ENCODE measurements at regions not wholly inside any gene's neighbourhood (a gene's known extent, or its start where the extent isn't known, plus 50 kb on each side); places are given as distances from the start of the nearest gene placed in this dataset.

DNA sequence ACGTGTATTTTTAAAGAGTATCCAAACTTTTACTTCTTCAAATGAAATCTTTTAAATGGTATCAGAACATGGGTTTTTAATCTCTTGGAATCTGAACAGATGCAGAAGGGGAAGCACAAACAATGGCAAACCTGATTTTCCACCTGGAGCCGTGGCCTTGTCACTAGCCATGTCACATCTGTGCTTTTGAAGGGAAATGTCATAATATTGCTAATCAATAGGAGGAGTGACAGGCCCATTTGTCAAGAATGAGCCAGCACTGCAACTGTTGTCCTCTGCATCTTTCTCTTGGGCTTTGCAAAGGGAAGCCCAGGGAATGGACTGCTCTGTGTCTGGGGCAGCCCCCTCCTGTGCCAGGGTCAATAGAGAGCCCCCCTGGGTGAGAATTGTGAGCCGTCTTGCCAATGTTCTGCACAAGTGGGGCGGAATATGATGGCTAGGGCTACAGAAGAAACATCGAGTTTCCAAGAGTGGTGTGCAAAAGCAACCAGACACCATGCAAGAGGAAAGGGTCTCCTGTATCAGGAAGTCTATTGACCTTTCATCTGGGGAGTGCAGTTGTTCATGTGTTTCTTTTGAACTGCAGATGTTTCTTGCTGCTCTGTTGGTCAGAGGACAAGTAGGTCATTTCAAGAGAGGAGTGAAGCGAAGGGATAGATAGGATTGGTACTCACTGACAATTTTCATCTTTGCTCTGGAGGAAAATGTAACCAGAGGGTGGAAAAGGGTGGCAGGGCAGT, 181.8 kb upstream of the NPVF start:
- TF ChIP-seq, protein P1, sequence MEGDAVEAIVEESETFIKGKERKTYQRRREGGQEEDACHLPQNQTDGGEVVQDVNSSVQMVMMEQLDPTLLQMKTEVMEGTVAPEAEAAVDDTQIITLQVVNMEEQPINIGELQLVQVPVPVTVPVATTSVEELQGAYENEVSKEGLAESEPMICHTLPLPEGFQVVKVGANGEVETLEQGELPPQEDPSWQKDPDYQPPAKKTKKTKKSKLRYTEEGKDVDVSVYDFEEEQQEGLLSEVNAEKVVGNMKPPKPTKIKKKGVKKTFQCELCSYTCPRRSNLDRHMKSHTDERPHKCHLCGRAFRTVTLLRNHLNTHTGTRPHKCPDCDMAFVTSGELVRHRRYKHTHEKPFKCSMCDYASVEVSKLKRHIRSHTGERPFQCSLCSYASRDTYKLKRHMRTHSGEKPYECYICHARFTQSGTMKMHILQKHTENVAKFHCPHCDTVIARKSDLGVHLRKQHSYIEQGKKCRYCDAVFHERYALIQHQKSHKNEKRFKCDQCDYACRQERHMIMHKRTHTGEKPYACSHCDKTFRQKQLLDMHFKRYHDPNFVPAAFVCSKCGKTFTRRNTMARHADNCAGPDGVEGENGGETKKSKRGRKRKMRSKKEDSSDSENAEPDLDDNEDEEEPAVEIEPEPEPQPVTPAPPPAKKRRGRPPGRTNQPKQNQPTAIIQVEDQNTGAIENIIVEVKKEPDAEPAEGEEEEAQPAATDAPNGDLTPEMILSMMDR (IDR thresholded peaks at IDR 0.05; ENCODE audit: insufficient read depth, low read length), result no peak
- TF ChIP-seq, protein P2, sequence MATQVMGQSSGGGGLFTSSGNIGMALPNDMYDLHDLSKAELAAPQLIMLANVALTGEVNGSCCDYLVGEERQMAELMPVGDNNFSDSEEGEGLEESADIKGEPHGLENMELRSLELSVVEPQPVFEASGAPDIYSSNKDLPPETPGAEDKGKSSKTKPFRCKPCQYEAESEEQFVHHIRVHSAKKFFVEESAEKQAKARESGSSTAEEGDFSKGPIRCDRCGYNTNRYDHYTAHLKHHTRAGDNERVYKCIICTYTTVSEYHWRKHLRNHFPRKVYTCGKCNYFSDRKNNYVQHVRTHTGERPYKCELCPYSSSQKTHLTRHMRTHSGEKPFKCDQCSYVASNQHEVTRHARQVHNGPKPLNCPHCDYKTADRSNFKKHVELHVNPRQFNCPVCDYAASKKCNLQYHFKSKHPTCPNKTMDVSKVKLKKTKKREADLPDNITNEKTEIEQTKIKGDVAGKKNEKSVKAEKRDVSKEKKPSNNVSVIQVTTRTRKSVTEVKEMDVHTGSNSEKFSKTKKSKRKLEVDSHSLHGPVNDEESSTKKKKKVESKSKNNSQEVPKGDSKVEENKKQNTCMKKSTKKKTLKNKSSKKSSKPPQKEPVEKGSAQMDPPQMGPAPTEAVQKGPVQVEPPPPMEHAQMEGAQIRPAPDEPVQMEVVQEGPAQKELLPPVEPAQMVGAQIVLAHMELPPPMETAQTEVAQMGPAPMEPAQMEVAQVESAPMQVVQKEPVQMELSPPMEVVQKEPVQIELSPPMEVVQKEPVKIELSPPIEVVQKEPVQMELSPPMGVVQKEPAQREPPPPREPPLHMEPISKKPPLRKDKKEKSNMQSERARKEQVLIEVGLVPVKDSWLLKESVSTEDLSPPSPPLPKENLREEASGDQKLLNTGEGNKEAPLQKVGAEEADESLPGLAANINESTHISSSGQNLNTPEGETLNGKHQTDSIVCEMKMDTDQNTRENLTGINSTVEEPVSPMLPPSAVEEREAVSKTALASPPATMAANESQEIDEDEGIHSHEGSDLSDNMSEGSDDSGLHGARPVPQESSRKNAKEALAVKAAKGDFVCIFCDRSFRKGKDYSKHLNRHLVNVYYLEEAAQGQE (IDR thresholded peaks at IDR 0.05; ENCODE audit: insufficient replicate concordance, low read depth), result no peak

All from HL-60 (cell line).